HCT116 (cell line): ENCODE measurements at regions not wholly inside any gene's neighbourhood (a gene's known extent, or its start where the extent isn't known, plus 50 kb on each side); places are given as distances from the start of the nearest gene placed in this dataset.

Experiments
- ATAC-seq: fragments of 200-7000 bp; cut with Tn5 transposase; 2 replicates; pipeline ENCODE4 v1.9.1; 2020; ENCODE audit warnings: mild to moderate bottlenecking, moderate library complexity
- BruUV-seq: library from RNA; stranded (reverse); fragments of 400-500 nt; replicated peaks from 2 replicates; lab custom pipeline; 2021; lab: Mats Ljungman, UMichigan
- CTCF ChIA-PET: fragments of 300-600 bp; sonication (Branson Sonifier 250); formaldehyde crosslinking; loops from one replicate; lab custom pipeline; 2021; ENCODE audit warnings: antibody characterized with exemption; lab: Charles Lee
- POLR2A ChIA-PET: fragments of 300-600, 350-600 bp; sonication (Branson Sonifier 250); formaldehyde crosslinking; loops from one replicate; lab custom pipeline; 2021; ENCODE audit warnings: antibody characterized with exemption; lab: Charles Lee
- RAD21 ChIA-PET, 2 experiments: fragments of 300-600 bp; sonication (Branson Sonifier 250); formaldehyde crosslinking; loops; one replicate each; lab custom pipeline; 2023; ENCODE audit warnings: low total read pairs in 2 of 2; ENCODE audit not compliant: uncharacterized antibody in 2 of 2, unreplicated experiment in 2 of 2, low non-redundant PET in 1 of 2; lab: Charles Lee
- DNase-seq: peaks from one replicate; pipeline ENCODE4 v3.0.0-alpha.2; 2010; ENCODE audit warnings: low read depth, low spot score
- H2AFZ ChIP-seq: fragments of 200-600 bp; shearing (Covaris generic), sonication (generic); 2 replicates; pipeline ENCODE4 v1.6.1; 2017; ENCODE audit warnings: low read depth, mixed run types, mixed read lengths, antibody characterized with exemption, low read length; ENCODE audit not compliant: poor library complexity, severe bottlenecking
- H3K27ac ChIP-seq: 2 replicates; pipeline ENCODE4 v1.5.1; 2012; ENCODE audit warnings: low read depth, low read length
- H3K27me3 ChIP-seq: fragments of 200-600 bp; sonication (generic); 2 replicates; pipeline ENCODE4 v1.6.1; 2016; ENCODE audit warnings: mixed run types, low read length, mixed read lengths; ENCODE audit not compliant: insufficient read depth
- H3K36me3 ChIP-seq, 2 experiments: fragments of 200-500 bp in 1 of 2; fragments of 200-600 bp in 1 of 2; sonication (Bioruptor generic) in 1 of 2; sonication (generic) in 1 of 2; 2 replicates each; pipeline versions ENCODE4 v1.5.1 to v1.6.1; 2014 to 2016; ENCODE audit warnings: low read length in 2 of 2, inconsistent platforms in 1 of 2, mixed read lengths in 1 of 2, mixed run types in 1 of 2; ENCODE audit not compliant: insufficient read depth in 2 of 2, control insufficient read depth in 1 of 2
- H3K4me1 ChIP-seq, 2 experiments: fragments of 200-600 bp in 1 of 2; sonication (generic) in 1 of 2; 2 replicates each; pipeline versions ENCODE4 v1.5.1 to v1.6.1; 2012 to 2017; ENCODE audit warnings: low read length in 2 of 2, inconsistent platforms in 1 of 2, mild to moderate bottlenecking in 1 of 2, mixed read lengths in 1 of 2, mixed run types in 1 of 2, moderate library complexity in 1 of 2; ENCODE audit not compliant: insufficient read depth in 2 of 2, control insufficient read depth in 1 of 2
- H3K4me2 ChIP-seq: fragments of 200-600 bp; sonication (generic); 2 replicates; pipeline ENCODE4 v1.6.1; 2017; ENCODE audit warnings: mixed run types, low read length, mixed read lengths
- H3K4me3 ChIP-seq, 2 experiments: fragments of 200-600 bp in 1 of 2; sonication (generic) in 1 of 2; replicated peaks in 1 of 2; 2 replicates each; pipeline ENCODE4 v1.5.1; 2011 to 2016; ENCODE audit warnings: low read length in 2 of 2, control low read depth in 1 of 2, low read depth in 1 of 2, mild to moderate bottlenecking in 1 of 2, mixed read lengths in 1 of 2, mixed run types in 1 of 2
- H3K79me2 ChIP-seq: fragments of 200-600 bp; sonication (generic); 2 replicates; pipeline ENCODE4 v1.6.1; 2017; ENCODE audit warnings: mild to moderate bottlenecking, mixed run types, low read length, moderate library complexity, mixed read lengths; ENCODE audit not compliant: insufficient read depth
- H3K9ac ChIP-seq: fragments of 200-600 bp; sonication (generic); 2 replicates; pipeline ENCODE4 v1.6.1; 2016; ENCODE audit warnings: low read length, mixed read lengths
- H3K9me2 ChIP-seq: fragments of 200-600 bp; sonication (generic), shearing (Covaris generic); 2 replicates; pipeline ENCODE4 v1.6.1; 2017; ENCODE audit warnings: mixed run types, mild to moderate bottlenecking, moderate library complexity; ENCODE audit not compliant: insufficient read depth
- H3K9me3 ChIP-seq, 2 experiments: fragments of 200-500 bp in 1 of 2; fragments of 200-600 bp in 1 of 2; sonication (Bioruptor generic) in 1 of 2; sonication (generic) in 1 of 2; 2 replicates each; pipeline ENCODE4 v1.6.1; 2014 to 2017; ENCODE audit warnings: low read length in 2 of 2, mixed read lengths in 2 of 2, inconsistent platforms in 1 of 2, low read depth in 1 of 2, mild to moderate bottlenecking in 1 of 2, mixed run types in 1 of 2, moderate library complexity in 1 of 2; ENCODE audit not compliant: control insufficient read depth in 1 of 2, insufficient read depth in 1 of 2
- H4K20me1 ChIP-seq: fragments of 200-600 bp; sonication (generic), shearing (Covaris generic); 2 replicates; pipeline ENCODE4 v1.6.1; 2017; ENCODE audit warnings: mixed run types, mild to moderate bottlenecking, moderate library complexity; ENCODE audit not compliant: insufficient read depth
- EZH2 ChIP-seq: fragments of 200-600 bp; sonication (generic); IDR thresholded peaks from 2 replicates; pipeline ENCODE4 v1.6.1; 2017; ENCODE audit warnings: antibody characterized with exemption, mixed run types
- EZH2phosphoT487 ChIP-seq: fragments of 200-600 bp; IDR thresholded peaks from 2 replicates; pipeline ENCODE4 v1.6.1; 2018; ENCODE audit warnings: antibody characterized with exemption, borderline replicate concordance
- POLR2A ChIP-seq: IDR thresholded peaks from 2 replicates; pipeline ENCODE4 v1.7.0; 2011; ENCODE audit warnings: borderline replicate concordance; ENCODE audit not compliant: insufficient read depth, insufficient read length; ENCODE audit errors: extremely low read depth
- SIN3A ChIP-seq: IDR thresholded peaks from 2 replicates; pipeline ENCODE4 v1.6.1; 2012; ENCODE audit warnings: low read depth
- SP1 ChIP-seq: IDR thresholded peaks from 2 replicates; pipeline ENCODE4 v1.6.1; 2012; ENCODE audit warnings: low read depth
- SRF ChIP-seq: IDR thresholded peaks from 2 replicates; pipeline ENCODE4 v1.6.1; 2012; ENCODE audit warnings: low read depth
- TCF7L2 ChIP-seq: IDR thresholded peaks from 2 replicates; pipeline ENCODE4 v1.7.0; 2011; ENCODE audit warnings: borderline replicate concordance, inconsistent platforms; ENCODE audit not compliant: insufficient read depth, insufficient read length; ENCODE audit errors: extremely low read depth
- intact Hi-C: fragments of 100-400 bp; cut with micrococcal nuclease; formaldehyde crosslinking; loops from 2 replicates; pipeline ENCODE4 v1.10.0; 2022
- TF ChIP-seq, protein P1 (sequence below): IDR thresholded peaks from 2 replicates; pipeline ENCODE4 v1.6.1; 2012
- TF ChIP-seq, protein P2 (sequence below): IDR thresholded peaks from 2 replicates; pipeline ENCODE4 v1.6.1; 2011; ENCODE audit warnings: mild to moderate bottlenecking, low read length, moderate library complexity; ENCODE audit not compliant: insufficient replicate concordance; ENCODE audit errors: extremely low read depth

DNA sequence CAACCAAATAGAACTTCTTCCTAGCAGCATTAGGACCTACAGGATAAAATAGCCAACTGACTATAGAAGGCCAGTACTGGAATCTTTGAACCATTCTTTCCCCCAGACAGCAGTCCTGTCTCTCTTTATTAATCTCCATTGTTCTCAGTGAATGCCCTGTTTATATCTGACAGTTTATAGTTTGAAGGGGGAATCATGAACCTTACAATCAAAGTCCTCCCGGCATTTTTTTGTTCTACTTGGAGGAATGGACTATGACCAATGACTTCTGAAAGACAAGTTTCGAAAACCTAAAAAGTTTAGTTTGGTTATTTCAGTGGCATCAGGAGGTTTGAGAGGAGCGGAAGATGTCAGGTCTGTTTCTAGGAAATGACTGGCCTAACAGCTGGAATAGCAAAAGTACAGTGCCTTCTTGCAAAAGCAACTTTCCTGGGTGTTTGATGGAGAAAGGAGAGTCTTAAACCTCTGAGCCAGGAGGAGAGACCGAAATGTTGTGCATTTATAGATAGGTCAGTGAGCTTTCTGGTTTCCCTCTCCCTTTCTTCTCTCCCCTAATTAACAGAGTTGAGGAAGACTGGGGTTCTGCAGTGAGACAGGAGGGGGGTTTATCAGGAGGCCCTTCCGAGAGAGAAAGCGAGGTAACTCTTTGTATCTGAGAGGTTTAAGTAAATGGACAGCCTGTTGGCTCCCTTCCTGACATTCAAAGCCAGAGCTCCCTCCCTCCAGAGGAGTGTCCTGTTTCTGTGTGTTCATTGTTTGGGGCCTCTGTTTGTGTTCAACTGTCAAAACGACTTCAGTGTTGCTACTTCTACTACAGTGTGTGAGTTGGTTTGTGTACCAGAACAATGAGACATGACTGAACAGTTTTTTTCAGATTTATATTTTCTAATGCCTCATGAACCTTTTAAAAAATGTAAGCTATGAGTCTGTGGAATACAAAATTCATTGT is 383.0 kb upstream of the RARB start:
- H3K4me1 ChIP-seq, result no peaks in the 10 kb centered on the region
- no peaks in the 10 kb centered on the region for H3K9me3 ChIP-seq
- H3K79me2 ChIP-seq, result no peaks in the 10 kb centered on the region
- no peak overlapping the region for H3K4me2 ChIP-seq
- no peak overlapping the region for H2AFZ ChIP-seq
- RAD21 ChIA-PET, result no interaction called here
- ATAC-seq (no peak), DNase-seq (no peak)
- H3K9ac ChIP-seq, result no peak overlapping the region
- intact Hi-C loops, result no loop called here
- POLR2A ChIA-PET, result no interaction called here
- H3K27ac ChIP-seq, result no peak overlapping the region
- no peaks in the 10 kb centered on the region for H3K9me2 ChIP-seq
- H3K4me3 ChIP-seq, result no peak overlapping the region
- CTCF ChIA-PET, result interaction anchor here (1.0 kb wide), 1 partner anchor 11 kb away, joined by 4 read pairs; no protein-coding TSS in a partner anchor
- no TSS peak for BruUV-seq
- H3K27me3 ChIP-seq, result peaks cover 10% of the 10 kb centered on the region; the same call in 1 of the 2 replicates
- no peaks in the 10 kb centered on the region for H3K36me3 ChIP-seq
- H4K20me1 ChIP-seq, result no peaks in the 10 kb centered on the region
- TF ChIP-seq EZH2 (no peak), SRF (no peak), SIN3A (no peak), EZH2phosphoT487 (no peak), POLR2A (no peak), SP1 (no peak), TCF7L2 (no peak)
- TF ChIP-seq, protein P1, sequence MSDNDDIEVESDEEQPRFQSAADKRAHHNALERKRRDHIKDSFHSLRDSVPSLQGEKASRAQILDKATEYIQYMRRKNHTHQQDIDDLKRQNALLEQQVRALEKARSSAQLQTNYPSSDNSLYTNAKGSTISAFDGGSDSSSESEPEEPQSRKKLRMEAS, result no peak
- TF ChIP-seq, protein P2, sequence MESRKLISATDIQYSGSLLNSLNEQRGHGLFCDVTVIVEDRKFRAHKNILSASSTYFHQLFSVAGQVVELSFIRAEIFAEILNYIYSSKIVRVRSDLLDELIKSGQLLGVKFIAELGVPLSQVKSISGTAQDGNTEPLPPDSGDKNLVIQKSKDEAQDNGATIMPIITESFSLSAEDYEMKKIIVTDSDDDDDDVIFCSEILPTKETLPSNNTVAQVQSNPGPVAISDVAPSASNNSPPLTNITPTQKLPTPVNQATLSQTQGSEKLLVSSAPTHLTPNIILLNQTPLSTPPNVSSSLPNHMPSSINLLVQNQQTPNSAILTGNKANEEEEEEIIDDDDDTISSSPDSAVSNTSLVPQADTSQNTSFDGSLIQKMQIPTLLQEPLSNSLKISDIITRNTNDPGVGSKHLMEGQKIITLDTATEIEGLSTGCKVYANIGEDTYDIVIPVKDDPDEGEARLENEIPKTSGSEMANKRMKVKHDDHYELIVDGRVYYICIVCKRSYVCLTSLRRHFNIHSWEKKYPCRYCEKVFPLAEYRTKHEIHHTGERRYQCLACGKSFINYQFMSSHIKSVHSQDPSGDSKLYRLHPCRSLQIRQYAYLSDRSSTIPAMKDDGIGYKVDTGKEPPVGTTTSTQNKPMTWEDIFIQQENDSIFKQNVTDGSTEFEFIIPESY, result no peak
